H1 (cell line): ENCODE measurements at regions not wholly inside any gene's neighbourhood (a gene's known extent, or its start where the extent isn't known, plus 50 kb on each side); places are given as distances from the start of the nearest gene placed in this dataset.

ENCODE experiments used
- ASH2L ChIP-seq: fragments of 200-600, 300-600 bp; sonication (generic); IDR thresholded peaks from one replicate; pipeline ENCODE4 v1.7.1; 2017; ENCODE audit warnings: low read length
- NRF1 ChIP-seq: IDR thresholded peaks from 2 replicates; pipeline ENCODE4 v1.6.1; 2011; ENCODE audit warnings: mild to moderate bottlenecking, low read depth, low read length, improper control_type of control experiment
- RAD21 ChIP-seq, 2 experiments: IDR thresholded peaks in 1 of 2; conservative IDR thresholded peaks in 1 of 2; 2 replicates each; pipeline ENCODE4 v1.6.1; 2011; ENCODE audit warnings: low read depth in 2 of 2, low read length in 2 of 2, improper control_type of control experiment in 1 of 2, inconsistent platforms in 1 of 2, mild to moderate bottlenecking in 1 of 2, moderate library complexity in 1 of 2
- RBBP5 ChIP-seq: IDR thresholded peaks from 2 replicates; pipeline ENCODE4 v1.7.1; 2012; ENCODE audit warnings: low read depth, mild to moderate bottlenecking, inconsistent platforms, low read length, moderate library complexity, borderline replicate concordance
- SP4 ChIP-seq: IDR thresholded peaks from 2 replicates; pipeline ENCODE4 v1.6.1; 2012; ENCODE audit warnings: low read length, inconsistent platforms
- TF ChIP-seq, protein P1 (sequence below): IDR thresholded peaks from 2 replicates; pipeline ENCODE4 v1.6.1; 2011; ENCODE audit warnings: low read depth, mild to moderate bottlenecking, low read length; ENCODE audit not compliant: insufficient read depth

GRCh38 chr1:199898654-199899053, 128.9 kb upstream of the NR5A2 start (continued):
- TF ChIP-seq SP4 = no peak
- TF ChIP-seq RBBP5 = no peak
- TF ChIP-seq RAD21 (IDR thresholded peaks at IDR 0.05 in 1 of 2, conservative IDR thresholded peaks at IDR 0.05 in 1 of 2; ENCODE audit: low read depth in 2 of 2, low read length in 2 of 2) = no peak
- no peak for TF ChIP-seq ASH2L
- no peak for TF ChIP-seq NRF1
- TF ChIP-seq, protein P1, sequence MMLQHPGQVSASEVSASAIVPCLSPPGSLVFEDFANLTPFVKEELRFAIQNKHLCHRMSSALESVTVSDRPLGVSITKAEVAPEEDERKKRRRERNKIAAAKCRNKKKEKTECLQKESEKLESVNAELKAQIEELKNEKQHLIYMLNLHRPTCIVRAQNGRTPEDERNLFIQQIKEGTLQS = no peak
